C4-2B (cell line): ENCODE measurements at regions not wholly inside any gene's neighbourhood (a gene's known extent, or its start where the extent isn't known, plus 50 kb on each side); places are given as distances from the start of the nearest gene placed in this dataset.

ENCODE experiments used
- CTCF ChIP-seq: fragments of 450-650 bp; conservative IDR thresholded peaks from 2 replicates; pipeline ENCODE4 v1.5.1; 2017; ENCODE audit warnings: mild to moderate bottlenecking
- ZFX ChIP-seq: fragments of 450-650 bp; IDR thresholded peaks from 2 replicates; pipeline ENCODE4 v1.6.1; 2017

- TF ChIP-seq CTCF (no peak), ZFX (no peak)
Measured at GRCh38 chr6:139754898-139755775, 380.7 kb upstream of the CITED2 start.
